H1 (cell line): ENCODE measurements at regions not wholly inside any gene's neighbourhood (a gene's known extent, or its start where the extent isn't known, plus 50 kb on each side); places are given as distances from the start of the nearest gene placed in this dataset.

ENCODE experiments used
- CTCF ChIA-PET: fragments of 300-600 bp; sonication (Branson Sonifier 250); formaldehyde crosslinking; loops from one replicate; lab custom pipeline; 2021; ENCODE audit not compliant: partially characterized antibody; lab: Charles Lee
- POLR2A ChIA-PET: fragments of 300-600 bp; sonication (Branson Sonifier 250); formaldehyde crosslinking; loops from one replicate; lab custom pipeline; 2021; ENCODE audit warnings: inconsistent platforms; ENCODE audit not compliant: partially characterized antibody; lab: Charles Lee
- DNase-seq, 2 experiments: peaks; one replicate each; pipeline versions ENCODE4 v3.0.0 to v3.0.0-alpha.2; 2010 to 2022; ENCODE audit warnings: low spot score in 2 of 2, low read depth in 1 of 2, mixed read lengths in 1 of 2
- FAIRE-seq: peaks from 2 replicates; lab custom pipeline; 2011; peaks lifted over from hg19 to GRCh38; lab: Jason Lieb, UNC
- H2AFZ ChIP-seq: 2 replicates; pipeline ENCODE4 v1.8.1; 2012; ENCODE audit warnings: low read length, inconsistent platforms
- H2AK5ac ChIP-seq: 2 replicates; pipeline ENCODE4 v1.6.1; 2013; ENCODE audit warnings: low read depth, low read length
- H2BK120ac ChIP-seq: replicated peaks from 2 replicates; pipeline ENCODE3; 2013; ENCODE audit warnings: low read depth, low read length, inconsistent platforms
- H2BK12ac ChIP-seq: 2 replicates; pipeline ENCODE4 v1.6.1; 2013; ENCODE audit warnings: low read depth, low read length
- H2BK15ac ChIP-seq: 2 replicates; pipeline ENCODE4 v1.6.1; 2013; ENCODE audit warnings: low read length
- H2BK20ac ChIP-seq: 2 replicates; pipeline ENCODE4 v1.6.1; 2013; ENCODE audit warnings: low read length
- H2BK5ac ChIP-seq: 2 replicates; pipeline ENCODE4 v1.6.1; 2013; ENCODE audit warnings: low read depth, low read length
- H3K14ac ChIP-seq: 2 replicates; pipeline ENCODE4 v1.6.1; 2013; ENCODE audit warnings: inconsistent platforms; ENCODE audit not compliant: insufficient read length
- H3K18ac ChIP-seq: 2 replicates; pipeline ENCODE4 v1.6.1; 2013; ENCODE audit warnings: low read length; ENCODE audit errors: extremely low read depth
- H3K23ac ChIP-seq: 2 replicates; pipeline ENCODE4 v1.6.1; 2013; ENCODE audit warnings: inconsistent platforms; ENCODE audit not compliant: insufficient read length
- H3K23me2 ChIP-seq: 2 replicates; pipeline ENCODE4 v1.6.1; 2013; ENCODE audit warnings: low read depth, low read length
- H3K27ac ChIP-seq: 2 replicates; pipeline ENCODE4 v1.6.1; 2011; ENCODE audit warnings: low read depth, low read length, inconsistent platforms
- H3K27me3 ChIP-seq, 4 experiments: replicated peaks in 1 of 4; 1 replicate in 1 of 4; 2 replicates in 3 of 4; pipeline versions ENCODE4 v1.6.1 to v1.8.1; 2011 to 2013; ENCODE audit warnings: low read length in 3 of 4, mild to moderate bottlenecking in 3 of 4, inconsistent platforms in 2 of 4, mixed read lengths in 2 of 4, moderate library complexity in 1 of 4; ENCODE audit not compliant: control insufficient read depth in 3 of 4, insufficient read depth in 3 of 4; ENCODE audit errors: extremely low read depth in 1 of 4
- H3K36me3 ChIP-seq, 4 experiments: 2 replicates each; pipeline versions ENCODE4 v1.6.1 to v1.8.1; 2011 to 2013; ENCODE audit warnings: mild to moderate bottlenecking in 4 of 4, low read length in 3 of 4, moderate library complexity in 2 of 4, control low read depth in 1 of 4, inconsistent platforms in 1 of 4; ENCODE audit not compliant: insufficient read depth in 4 of 4, control insufficient read depth in 2 of 4
- H3K4ac ChIP-seq: replicated peaks from 2 replicates; pipeline ENCODE3; 2013; ENCODE audit warnings: low read length, low read depth, mixed read lengths, inconsistent platforms; ENCODE audit not compliant: insufficient read length
- H3K4me1 ChIP-seq, 4 experiments: replicated peaks in 1 of 4; 1 replicate in 1 of 4; 2 replicates in 3 of 4; pipeline versions ENCODE4 v1.6.1 to v1.8.1; 2011 to 2013; ENCODE audit warnings: low read length in 3 of 4, inconsistent platforms in 2 of 4, mixed read lengths in 1 of 4; ENCODE audit not compliant: insufficient read depth in 4 of 4, control insufficient read depth in 3 of 4
- H3K4me2 ChIP-seq, 2 experiments: 2 replicates each; pipeline versions ENCODE4 v1.6.1 to v1.8.1; 2011 to 2013; ENCODE audit warnings: low read depth in 2 of 2, low read length in 2 of 2, control low read depth in 1 of 2, inconsistent platforms in 1 of 2, mild to moderate bottlenecking in 1 of 2; ENCODE audit not compliant: insufficient read depth in 1 of 2
- H3K4me3 ChIP-seq, 4 experiments: fragments of 200-600, 300-600 bp in 1 of 4; sonication (generic), shearing (Covaris generic), sonication (Bioruptor Twin) in 1 of 4; 2 replicates each; pipeline versions ENCODE4 v1.5.1 to v1.8.1; 2011 to 2016; ENCODE audit warnings: low read length in 4 of 4, low read depth in 3 of 4, control low read depth in 2 of 4, inconsistent platforms in 2 of 4, mild to moderate bottlenecking in 2 of 4, mixed read lengths in 1 of 4, moderate library complexity in 1 of 4; ENCODE audit not compliant: insufficient read depth in 2 of 4; ENCODE audit errors: extremely low read depth in 1 of 4
- H3K56ac ChIP-seq: replicated peaks from 2 replicates; pipeline ENCODE3; 2013; ENCODE audit warnings: low read depth, mild to moderate bottlenecking, mixed read lengths, low read length, inconsistent platforms; ENCODE audit not compliant: insufficient read length
- H3K79me1 ChIP-seq: 2 replicates; pipeline ENCODE4 v1.6.1; 2013; ENCODE audit warnings: low read depth, low read length, control low read depth
- H3K79me2 ChIP-seq, 2 experiments: 2 replicates each; pipeline versions ENCODE4 v1.6.1 to v1.8.1; 2012 to 2013; ENCODE audit warnings: low read length in 2 of 2, mild to moderate bottlenecking in 2 of 2, inconsistent platforms in 1 of 2; ENCODE audit not compliant: insufficient read depth in 2 of 2, control insufficient read depth in 1 of 2
- H3K9ac ChIP-seq, 4 experiments: replicated peaks in 1 of 4; 1 replicate in 1 of 4; 2 replicates in 3 of 4; pipeline versions ENCODE4 v1.6.1 to v1.8.1; 2011 to 2013; ENCODE audit warnings: low read depth in 3 of 4, low read length in 3 of 4, control low read depth in 2 of 4, mild to moderate bottlenecking in 2 of 4, moderate library complexity in 2 of 4, inconsistent platforms in 1 of 4; ENCODE audit errors: extremely low read depth in 1 of 4
- H3K9me3 ChIP-seq, 2 experiments: 2 replicates each; pipeline versions ENCODE4 v1.6.1 to v1.8.1; 2012 to 2013; ENCODE audit warnings: mild to moderate bottlenecking in 2 of 2, moderate library complexity in 2 of 2, control low read depth in 1 of 2, inconsistent platforms in 1 of 2, low read depth in 1 of 2, low read length in 1 of 2, mixed read lengths in 1 of 2; ENCODE audit not compliant: insufficient read depth in 2 of 2
- H4K20me1 ChIP-seq, 2 experiments: replicated peaks in 1 of 2; 2 replicates each; pipeline versions ENCODE3 to v1.8.1; 2011 to 2013; ENCODE audit warnings: inconsistent platforms in 2 of 2, low read length in 2 of 2, mild to moderate bottlenecking in 1 of 2; ENCODE audit not compliant: insufficient read depth in 2 of 2, control insufficient read depth in 1 of 2
- H4K5ac ChIP-seq: 2 replicates; pipeline ENCODE4 v1.6.1; 2013; ENCODE audit warnings: low read length, low read depth, mixed read lengths, inconsistent platforms; ENCODE audit not compliant: insufficient read length
- H4K8ac ChIP-seq: 2 replicates; pipeline ENCODE4 v1.8.0; 2013; ENCODE audit warnings: mild to moderate bottlenecking, moderate library complexity, low read length, inconsistent platforms; ENCODE audit not compliant: insufficient read depth; ENCODE audit errors: extremely low read depth
- H4K91ac ChIP-seq: replicated peaks from 2 replicates; pipeline ENCODE3; 2013; ENCODE audit warnings: low read length, mixed read lengths, inconsistent platforms; ENCODE audit not compliant: insufficient read length
- MAFK ChIP-seq: IDR thresholded peaks from 2 replicates; pipeline ENCODE4 v1.6.1; 2012; ENCODE audit warnings: low read depth, mild to moderate bottlenecking, improper control_type of control experiment, low read length
- RAD21 ChIP-seq, 2 experiments: IDR thresholded peaks in 1 of 2; conservative IDR thresholded peaks in 1 of 2; 2 replicates each; pipeline ENCODE4 v1.6.1; 2011; ENCODE audit warnings: low read depth in 2 of 2, low read length in 2 of 2, improper control_type of control experiment in 1 of 2, inconsistent platforms in 1 of 2, mild to moderate bottlenecking in 1 of 2, moderate library complexity in 1 of 2
- RFX5 ChIP-seq: IDR thresholded peaks from 2 replicates; pipeline ENCODE4 v1.6.1; 2011; ENCODE audit warnings: low read depth, low read length, improper control_type of control experiment, borderline replicate concordance
- TCF12 ChIP-seq: IDR thresholded peaks from 2 replicates; pipeline ENCODE4 v1.6.1; 2011; ENCODE audit warnings: low read depth, mild to moderate bottlenecking, low read length
- TEAD4 ChIP-seq: IDR thresholded peaks from 2 replicates; pipeline ENCODE4 v1.6.1; 2012; ENCODE audit warnings: low read depth, low read length, inconsistent platforms, mixed read lengths
- WGBS, 2 experiments: shearing (Covaris generic) in 1 of 2; methylation state at CpG; one replicate each; pipeline versions ENCODE4 v1.1.6 to v1.1.7; 2013 to 2015; ENCODE audit warnings: low lambda C conversion rate in 2 of 2, mixed read lengths in 2 of 2, inconsistent platforms in 1 of 2, low coverage in 1 of 2, missing lambda C conversion rate in 1 of 2; ENCODE audit not compliant: insufficient replicate concordance in 2 of 2, insufficient coverage in 1 of 2, insufficient read length in 1 of 2; ENCODE audit errors: extremely low coverage in 1 of 2, missing lambda C conversion rate in 1 of 2; 5-methylcytosine and 5-hydroxymethylcytosine counted together
- TF ChIP-seq, protein P1 (sequence below): IDR thresholded peaks from 2 replicates; pipeline ENCODE4 v1.6.1; 2012; ENCODE audit warnings: inconsistent platforms

DNA sequence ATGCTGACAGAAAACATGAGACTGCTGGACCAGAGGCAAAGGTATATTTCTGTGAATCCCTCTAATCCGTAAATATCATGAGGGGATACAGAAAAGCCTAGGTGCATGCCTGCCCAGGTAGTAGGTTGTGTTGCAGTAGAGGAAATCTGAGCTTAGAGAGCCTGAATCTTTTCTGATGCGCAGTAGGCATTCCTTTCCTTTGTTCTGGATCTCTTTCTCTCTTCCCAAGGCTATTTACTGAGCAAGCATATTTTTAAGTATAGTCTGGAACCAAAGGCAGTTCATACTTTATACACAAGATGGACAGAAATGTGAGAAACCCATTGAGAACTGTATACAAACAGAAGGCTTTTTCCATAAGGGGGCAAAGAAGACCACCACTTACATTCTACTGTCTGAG, 359.3 kb downstream of the TMEM161B start:
- Histone ChIP-seq H3K9ac (no peak overlapping the region), H2BK12ac (no peak overlapping the region), H4K91ac (no peak overlapping the region), H3K9me3 (no peaks in the 10 kb centered on the region), H2BK15ac (no peak overlapping the region), H3K4ac (no peak overlapping the region), H3K79me2 (no peaks in the 10 kb centered on the region), H3K27ac (no peak overlapping the region), H3K27me3 (no peaks in the 10 kb centered on the region), H4K5ac (no peak overlapping the region), H3K14ac (no peak overlapping the region), H2BK20ac (no peak overlapping the region), H4K20me1 (no peaks in the 10 kb centered on the region), H4K8ac (no peak overlapping the region), H3K79me1 (no peaks in the 10 kb centered on the region), H2BK5ac (no peak overlapping the region), H3K4me1 (peaks cover 0 to 5% (median 0%) of the 10 kb centered on the region in 4 experiments; a peak in 2 of 7 replicates), H3K4me2 (peak overlapping the region; percentile 3 to 30; a peak in 2 of 4 replicates), H3K4me3 (no peak overlapping the region), H3K56ac (no peak overlapping the region), H2AK5ac (no peak overlapping the region), H3K23ac (no peak overlapping the region), H2BK120ac (no peak overlapping the region), H3K18ac (no peak overlapping the region), H3K36me3 (no peaks in the 10 kb centered on the region), H3K23me2 (no peaks in the 10 kb centered on the region), H2AFZ (no peak overlapping the region)
- WGBS, 2 experiments = 70% methylated on average over 2 of the region's 2 CpGs; no CpG with 5 or more reads in 1 of the 2 experiments
- peak; percentile 55 for FAIRE-seq
- TF ChIP-seq RAD21 (IDR thresholded peaks at IDR 0.05 in 1 of 2, conservative IDR thresholded peaks at IDR 0.05 in 1 of 2; ENCODE audit: low read depth in 2 of 2, low read length in 2 of 2) (peak in 1 of 2 experiments; percentile 5; a peak in 1 of 4 replicates), TEAD4 (0 out of 2 replicates have a peak, but pooled peaks have one; percentile 21), RFX5 (no peak), MAFK (peak; percentile 69), TCF12 (no peak)
- TF ChIP-seq, protein P1, sequence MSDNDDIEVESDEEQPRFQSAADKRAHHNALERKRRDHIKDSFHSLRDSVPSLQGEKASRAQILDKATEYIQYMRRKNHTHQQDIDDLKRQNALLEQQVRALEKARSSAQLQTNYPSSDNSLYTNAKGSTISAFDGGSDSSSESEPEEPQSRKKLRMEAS = no peak
- ChIA-PET POLR2A (interaction anchor here (1.4 kb wide), 1 partner anchor 15 kb away, joined by 4 read pairs; no protein-coding TSS in a partner anchor), CTCF (interaction anchor here (1.4 kb wide), 1 partner anchor 11 kb away, joined by 4 read pairs; no protein-coding TSS in a partner anchor)
- no peak for DNase-seq
